OCI-LY1 (cell line): ENCODE measurements at regions not wholly inside any gene's neighbourhood (a gene's known extent, or its start where the extent isn't known, plus 50 kb on each side); places are given as distances from the start of the nearest gene placed in this dataset.

ENCODE experiments used
- H2AFZ ChIP-seq: fragments of 200-600 bp; sonication (generic), shearing (Covaris generic); 2 replicates; pipeline ENCODE4 v1.6.0; 2014; ENCODE audit warnings: antibody characterized with exemption, mild to moderate bottlenecking, low read length
- H3F3A ChIP-seq: fragments of 200-600 bp; sonication (generic), shearing (Covaris generic); 2 replicates; pipeline ENCODE4 v1.6.0; 2014; ENCODE audit warnings: mild to moderate bottlenecking, antibody characterized with exemption, low read length, moderate library complexity; ENCODE audit not compliant: insufficient read depth
- H3K27ac ChIP-seq: fragments of 200-600 bp; sonication (generic); 2 replicates; pipeline ENCODE4 v1.5.1; 2014; ENCODE audit warnings: low read length, mixed run types, mild to moderate bottlenecking, low read depth; ENCODE audit not compliant: poor library complexity, severe bottlenecking
- H3K27me3 ChIP-seq: fragments of 200-600 bp; sonication (generic); 2 replicates; pipeline ENCODE4 v1.6.0; 2014; ENCODE audit warnings: antibody characterized with exemption, mild to moderate bottlenecking, low read length, moderate library complexity; ENCODE audit not compliant: insufficient read depth
- H3K36me3 ChIP-seq: fragments of 200-600 bp; sonication (generic); 2 replicates; pipeline ENCODE4 v1.6.1; 2014; ENCODE audit warnings: mild to moderate bottlenecking, antibody characterized with exemption, low read length, moderate library complexity, mixed read lengths; ENCODE audit not compliant: insufficient read depth
- H3K4me1 ChIP-seq: fragments of 200-600 bp; sonication (generic); 2 replicates; pipeline ENCODE4 v1.5.1; 2014; ENCODE audit warnings: mild to moderate bottlenecking, low read length, moderate library complexity; ENCODE audit not compliant: insufficient read depth, severe bottlenecking
- H3K4me2 ChIP-seq: fragments of 200-600 bp; sonication (generic), shearing (Covaris generic); 2 replicates; pipeline ENCODE4 v1.6.1; 2014; ENCODE audit warnings: low read length
- H3K4me3 ChIP-seq: fragments of 200-600 bp; sonication (generic); 2 replicates; pipeline ENCODE4 v1.5.1; 2014; ENCODE audit warnings: low read length, low read depth, mild to moderate bottlenecking, mixed read lengths; ENCODE audit not compliant: poor library complexity, severe bottlenecking
- H3K79me2 ChIP-seq: fragments of 200-600 bp; shearing (Covaris generic); 2 replicates; pipeline ENCODE4 v1.6.1; 2016; ENCODE audit warnings: mixed run types, low read length, mixed read lengths; ENCODE audit not compliant: insufficient read depth
- H3K9ac ChIP-seq: fragments of 200-600 bp; sonication (generic), shearing (Covaris generic); 2 replicates; pipeline ENCODE4 v1.6.1; 2014; ENCODE audit warnings: mild to moderate bottlenecking, low read length, mixed read lengths
- H3K9me2 ChIP-seq: fragments of 200-600 bp; sonication (generic), shearing (Covaris generic); 2 replicates; pipeline ENCODE4 v1.6.1; 2014; ENCODE audit warnings: low read depth, mild to moderate bottlenecking, low read length, mixed read lengths
- H3K9me3 ChIP-seq: fragments of 200-600 bp; shearing (Covaris generic); 2 replicates; pipeline ENCODE4 v1.6.1; 2014; ENCODE audit warnings: low read length, mixed read lengths
- H4K20me1 ChIP-seq: fragments of 200-600 bp; sonication (generic), shearing (Covaris generic); 2 replicates; pipeline ENCODE4 v1.6.0; 2016; ENCODE audit warnings: mild to moderate bottlenecking, low read length; ENCODE audit not compliant: insufficient read depth
- EZH2 ChIP-seq: fragments of 200-600 bp; sonication (generic), shearing (Covaris generic); IDR thresholded peaks from 2 replicates; pipeline ENCODE4 v1.8.0; 2017; ENCODE audit warnings: borderline replicate concordance, mixed run types, mild to moderate bottlenecking, antibody characterized with exemption, low read length, moderate library complexity, mixed read lengths
- TF ChIP-seq, protein P1 (sequence below): fragments of 200-600 bp; sonication (generic), shearing (Covaris generic); IDR thresholded peaks from 2 replicates; pipeline ENCODE4 v1.5.1; 2017; ENCODE audit warnings: mild to moderate bottlenecking, antibody characterized with exemption, low read length, moderate library complexity, mixed read lengths

DNA sequence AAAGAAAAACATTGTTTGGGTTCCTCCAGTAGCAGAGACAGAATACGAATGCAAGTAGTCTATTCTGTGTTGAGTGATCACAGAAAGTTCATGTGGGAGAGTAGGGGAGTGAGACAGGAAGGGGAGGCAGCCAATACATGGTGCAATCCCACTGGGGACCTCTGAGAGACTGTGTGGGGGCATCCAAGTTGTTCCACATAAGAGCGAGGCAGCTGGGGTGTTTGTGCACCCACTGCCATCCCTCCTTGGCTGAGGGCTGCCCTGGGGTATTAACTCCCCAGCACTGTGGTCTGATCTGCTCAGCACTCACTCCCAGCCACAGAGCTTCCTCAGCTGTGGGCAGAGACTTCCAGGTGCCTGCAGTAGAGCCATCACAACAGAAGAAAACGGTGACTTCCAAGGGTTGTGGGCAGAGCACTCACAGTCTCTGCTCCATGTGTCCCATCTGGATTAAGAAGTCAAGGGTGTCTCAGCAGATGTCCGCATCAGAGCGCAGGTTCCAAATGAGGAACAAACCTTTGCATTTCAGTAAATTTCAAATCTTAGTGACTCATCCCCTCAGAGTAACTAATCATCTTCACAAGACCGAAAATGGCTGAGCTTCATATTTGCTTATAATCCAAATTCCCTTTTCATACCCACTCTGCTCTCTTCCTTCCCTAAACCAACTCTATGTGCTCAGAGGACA lies 101.9 kb upstream of the NAA20 start:
- Histone ChIP-seq H3K9me2 (no peaks in the 10 kb centered on the region), H3K9me3 (no peaks in the 10 kb centered on the region), H3K4me1 (no peaks in the 10 kb centered on the region), H3K79me2 (no peaks in the 10 kb centered on the region), H3F3A (no peaks in the 10 kb centered on the region), H3K4me2 (no peak overlapping the region), H4K20me1 (no peaks in the 10 kb centered on the region), H3K27me3 (no peaks in the 10 kb centered on the region), H3K36me3 (no peaks in the 10 kb centered on the region), H2AFZ (no peak overlapping the region), H3K9ac (no peak overlapping the region), H3K4me3 (no peak overlapping the region), H3K27ac (peak overlapping the region; percentile 66)
- TF ChIP-seq, protein P1, sequence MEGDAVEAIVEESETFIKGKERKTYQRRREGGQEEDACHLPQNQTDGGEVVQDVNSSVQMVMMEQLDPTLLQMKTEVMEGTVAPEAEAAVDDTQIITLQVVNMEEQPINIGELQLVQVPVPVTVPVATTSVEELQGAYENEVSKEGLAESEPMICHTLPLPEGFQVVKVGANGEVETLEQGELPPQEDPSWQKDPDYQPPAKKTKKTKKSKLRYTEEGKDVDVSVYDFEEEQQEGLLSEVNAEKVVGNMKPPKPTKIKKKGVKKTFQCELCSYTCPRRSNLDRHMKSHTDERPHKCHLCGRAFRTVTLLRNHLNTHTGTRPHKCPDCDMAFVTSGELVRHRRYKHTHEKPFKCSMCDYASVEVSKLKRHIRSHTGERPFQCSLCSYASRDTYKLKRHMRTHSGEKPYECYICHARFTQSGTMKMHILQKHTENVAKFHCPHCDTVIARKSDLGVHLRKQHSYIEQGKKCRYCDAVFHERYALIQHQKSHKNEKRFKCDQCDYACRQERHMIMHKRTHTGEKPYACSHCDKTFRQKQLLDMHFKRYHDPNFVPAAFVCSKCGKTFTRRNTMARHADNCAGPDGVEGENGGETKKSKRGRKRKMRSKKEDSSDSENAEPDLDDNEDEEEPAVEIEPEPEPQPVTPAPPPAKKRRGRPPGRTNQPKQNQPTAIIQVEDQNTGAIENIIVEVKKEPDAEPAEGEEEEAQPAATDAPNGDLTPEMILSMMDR = no peak
- TF ChIP-seq EZH2 = no peak

DNA sequence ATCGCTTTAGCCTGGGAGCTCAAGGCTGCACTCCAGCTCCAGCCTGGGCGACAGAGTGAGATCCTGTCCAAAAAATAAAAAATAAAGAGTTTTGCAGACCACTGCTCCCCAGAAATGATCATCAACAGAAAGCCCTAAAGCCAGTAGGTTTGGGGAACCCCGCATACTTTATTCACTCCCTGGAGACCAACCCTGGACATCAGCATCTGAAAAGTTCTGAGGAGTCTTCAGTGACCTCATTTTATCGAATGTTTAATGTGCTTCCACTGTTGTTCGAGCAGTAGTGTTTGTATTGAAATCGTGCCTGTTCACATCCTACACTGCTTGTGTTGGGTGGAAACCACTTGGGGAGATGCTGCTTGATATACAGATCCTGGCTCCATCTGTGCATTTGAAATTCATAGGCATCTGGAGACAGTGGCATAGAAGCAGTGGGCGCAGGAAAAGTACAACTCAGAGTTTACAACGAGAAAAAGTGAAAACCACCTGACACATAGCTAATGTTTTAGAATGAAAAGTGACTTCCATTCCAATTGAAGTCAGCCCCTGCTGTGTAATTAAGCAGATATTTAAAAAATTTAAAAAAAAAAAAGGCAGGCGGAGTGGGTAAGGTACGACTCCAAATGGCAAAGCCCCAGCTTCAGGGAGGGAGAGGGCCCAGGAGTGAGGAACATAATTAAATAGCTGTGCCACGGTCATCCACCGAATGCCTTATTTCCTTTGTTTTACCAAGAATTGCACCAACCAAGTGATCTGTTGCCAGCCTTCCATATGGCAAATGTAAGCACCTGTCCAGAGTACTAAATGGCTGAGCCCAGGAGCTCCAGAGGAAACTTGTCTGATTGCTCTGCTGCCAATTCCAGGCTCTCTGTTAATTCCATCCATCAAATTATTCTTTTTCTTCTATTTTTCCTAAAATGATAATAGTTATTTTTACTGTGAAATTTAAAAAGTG lies 100.4 kb upstream of the NAA20 start:
- Histone ChIP-seq H3F3A (no peaks in the 10 kb centered on the region), H3K27me3 (no peaks in the 10 kb centered on the region), H3K4me2 (no peak overlapping the region), H3K79me2 (no peaks in the 10 kb centered on the region), H3K4me1 (no peaks in the 10 kb centered on the region), H3K9ac (no peak overlapping the region), H4K20me1 (no peaks in the 10 kb centered on the region), H3K27ac (no peak overlapping the region), H3K36me3 (no peaks in the 10 kb centered on the region), H2AFZ (no peak overlapping the region), H3K9me2 (no peaks in the 10 kb centered on the region), H3K4me3 (no peak overlapping the region), H3K9me3 (no peaks in the 10 kb centered on the region)
- no peak for TF ChIP-seq EZH2
- TF ChIP-seq, protein P1 = no peak

DNA sequence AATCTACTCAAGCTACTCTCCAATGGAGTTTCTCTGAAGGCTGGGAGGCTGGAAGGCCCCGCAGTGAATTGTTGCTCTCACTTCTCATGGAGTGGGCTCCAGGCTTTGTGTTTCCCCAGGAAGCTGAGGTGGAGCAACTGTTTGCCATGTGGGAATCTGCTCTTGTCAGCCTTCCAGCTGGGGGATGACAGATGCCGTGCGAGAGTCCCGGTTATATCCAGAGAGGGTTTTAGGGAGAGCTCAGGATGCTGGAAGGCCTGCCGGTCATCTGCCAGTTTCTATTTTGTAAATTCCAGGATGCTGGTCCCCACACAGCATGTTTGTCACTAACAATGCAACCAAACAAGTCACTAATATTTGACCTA lies 98.2 kb upstream of the NAA20 start:
- no peak overlapping the region for H3K4me2 ChIP-seq

More for the DNA sequence above, 98.2 kb upstream of the NAA20 start:
- Histone ChIP-seq H2AFZ (no peak overlapping the region), H3K79me2 (no peaks in the 10 kb centered on the region), H3K9ac (no peak overlapping the region), H3K9me3 (no peaks in the 10 kb centered on the region), H3K9me2 (no peaks in the 10 kb centered on the region), H3K4me3 (no peak overlapping the region), H3F3A (no peaks in the 10 kb centered on the region), H3K27me3 (no peaks in the 10 kb centered on the region), H3K27ac (no peak overlapping the region), H3K36me3 (no peaks in the 10 kb centered on the region), H3K4me1 (no peaks in the 10 kb centered on the region), H4K20me1 (no peaks in the 10 kb centered on the region)
- TF ChIP-seq, protein P1 = no peak
- no peak for TF ChIP-seq EZH2
